GM18498 (cell line): ENCODE measurements at regions not wholly inside any gene's neighbourhood (a gene's known extent, or its start where the extent isn't known, plus 50 kb on each side); places are given as distances from the start of the nearest gene placed in this dataset.
"Not testable (repeated sequence)": the region's sequence is repeated elsewhere in the genome, so short reads cannot be mapped to it uniquely, and the experiment has no call there.

Source experiments
- ATAC-seq: cut with Tn5 transposase; IDR thresholded peaks from one replicate; pipeline ENCODE4 v1.9.1; 2021; ENCODE audit warnings: mild to moderate bottlenecking, moderate library complexity; ENCODE audit not compliant: unreplicated experiment

DNA sequence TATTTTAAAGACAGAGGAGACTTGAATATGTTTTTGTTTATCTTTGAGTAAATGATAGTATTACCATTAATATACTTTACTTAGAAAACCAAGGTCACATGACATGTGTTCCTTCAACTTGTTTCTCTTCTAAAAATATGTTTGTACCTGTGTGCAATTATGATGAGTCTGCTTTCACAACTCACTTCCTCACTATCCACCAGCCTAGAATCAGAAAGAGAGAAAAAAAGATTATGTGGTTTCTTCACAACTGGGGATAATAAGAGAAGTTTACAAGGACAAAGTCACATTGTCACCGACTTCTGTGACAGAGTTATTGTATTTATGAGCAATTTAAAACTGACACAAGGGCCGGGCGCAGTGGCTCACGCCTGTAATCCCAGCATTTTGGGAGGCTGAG is 1112.1 kb downstream of the RPA4 start:
- no peak for ATAC-seq

DNA sequence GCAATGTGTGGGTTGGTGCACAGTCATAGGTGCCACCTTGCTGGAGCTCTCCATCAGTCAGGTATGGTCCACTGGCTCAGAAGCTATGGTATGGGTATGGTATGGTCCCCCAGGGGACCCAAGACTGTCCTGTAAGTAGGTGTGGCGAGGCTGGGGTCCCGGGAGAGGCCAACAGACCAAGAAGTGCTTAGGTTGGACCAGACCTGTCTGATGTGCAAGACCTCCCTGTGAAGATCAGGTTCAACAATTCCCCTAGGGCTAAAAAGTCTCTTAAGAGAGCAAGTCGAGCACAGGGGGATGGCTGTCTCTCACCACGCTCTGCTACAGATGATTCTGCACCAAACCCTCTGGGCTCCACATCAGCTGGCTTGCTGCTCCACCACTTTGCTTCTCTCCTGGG is 1145.0 kb downstream of the RPA4 start:
- ATAC-seq = no peak

DNA sequence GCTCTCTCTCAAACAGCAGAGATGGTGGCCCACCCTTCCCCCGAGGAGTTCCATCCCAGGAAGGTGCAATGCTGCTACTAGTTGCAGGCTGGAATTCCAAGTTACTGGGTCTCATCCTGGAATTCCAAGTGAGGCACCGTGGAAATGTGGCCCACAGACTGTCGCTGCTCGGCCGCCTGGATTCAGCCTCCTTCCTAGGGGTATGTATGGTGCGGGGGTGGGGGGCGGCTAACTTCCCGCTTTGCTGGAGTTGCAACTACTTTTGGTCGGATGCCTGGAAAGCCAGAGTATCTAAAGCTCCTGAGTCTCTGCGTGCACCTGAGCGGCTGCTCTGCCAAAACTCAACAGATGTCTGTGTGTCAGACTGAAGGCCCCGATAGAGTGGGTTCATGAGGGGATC is 1146.2 kb downstream of the RPA4 start:
- no peak for ATAC-seq

DNA sequence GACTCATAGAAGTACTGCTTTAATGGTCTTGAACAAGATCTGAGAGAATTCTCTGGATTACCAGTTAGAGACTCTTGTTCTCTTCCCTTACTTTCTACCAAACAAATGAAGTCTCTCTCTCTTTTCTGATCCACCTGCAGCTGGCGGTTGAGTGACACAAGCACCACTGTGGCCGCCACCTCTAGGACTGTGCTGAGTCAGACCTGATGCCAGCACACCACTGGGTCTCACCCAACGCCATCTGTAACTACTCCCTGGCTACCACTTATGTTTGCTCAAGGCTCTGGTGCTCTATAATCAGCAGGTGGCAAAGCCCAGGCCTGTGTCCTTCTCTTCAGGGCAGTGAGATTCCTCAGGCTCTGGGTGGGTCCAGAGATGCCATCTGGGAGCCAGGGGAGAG is 1173.5 kb downstream of the RPA4 start:
- no peak for ATAC-seq

DNA sequence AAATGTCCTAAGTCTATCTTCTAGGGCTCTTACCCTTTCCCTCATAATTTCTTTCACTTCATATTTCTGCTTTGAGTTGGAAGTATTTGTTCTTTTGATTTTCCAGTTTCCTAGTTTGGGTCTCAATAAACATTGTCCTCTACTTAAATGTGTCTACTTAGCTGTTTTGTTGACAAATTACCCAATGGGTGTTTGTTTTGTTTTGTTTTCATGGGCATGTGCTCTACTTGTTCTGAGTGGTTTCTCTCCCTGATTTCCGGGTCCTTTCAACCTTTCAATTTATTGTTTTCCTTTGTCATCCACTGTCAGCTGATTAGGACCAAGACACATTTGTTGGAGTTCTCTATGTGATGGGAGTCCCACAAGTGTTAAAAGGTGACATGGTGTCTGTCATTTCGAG is 1181.4 kb downstream of the RPA4 start:
- no peak for ATAC-seq

GRCh38 chrX:98067611-98068010 is 1183.9 kb downstream of the RPA4 start:
- no peak for ATAC-seq

- no peak for ATAC-seq
Measured at GRCh38 chrX:98068024-98068580, 1184.4 kb downstream of the RPA4 start.

GRCh38 chrX:98071331-98071730 is 1187.6 kb downstream of the RPA4 start:
- ATAC-seq = no peak

- no peak for ATAC-seq
Measured at GRCh38 chrX:98077440-98077839, 1193.7 kb downstream of the RPA4 start.

GRCh38 chrX:98111684-98112083 is 1228.0 kb downstream of the RPA4 start:
- no peak for ATAC-seq

DNA sequence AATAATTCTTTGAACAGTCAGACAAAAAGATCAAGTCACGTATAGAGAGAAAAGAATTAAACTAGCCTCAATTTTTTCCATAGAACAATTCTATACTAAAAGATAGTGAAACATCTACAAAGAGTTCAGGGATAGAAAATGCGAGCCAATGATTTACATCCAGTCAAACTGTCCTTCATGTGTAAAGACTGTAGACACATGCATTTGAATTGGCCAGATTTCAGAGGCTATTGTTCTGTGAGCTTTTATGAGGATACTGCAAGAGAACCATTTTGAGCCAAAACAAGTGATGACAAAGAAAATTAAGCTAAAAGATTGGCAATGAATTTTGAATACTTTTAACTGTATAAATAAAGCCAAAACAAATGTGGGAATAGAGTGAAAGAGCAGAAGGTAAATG is 1230.3 kb downstream of the RPA4 start:
- ATAC-seq = no peak

DNA sequence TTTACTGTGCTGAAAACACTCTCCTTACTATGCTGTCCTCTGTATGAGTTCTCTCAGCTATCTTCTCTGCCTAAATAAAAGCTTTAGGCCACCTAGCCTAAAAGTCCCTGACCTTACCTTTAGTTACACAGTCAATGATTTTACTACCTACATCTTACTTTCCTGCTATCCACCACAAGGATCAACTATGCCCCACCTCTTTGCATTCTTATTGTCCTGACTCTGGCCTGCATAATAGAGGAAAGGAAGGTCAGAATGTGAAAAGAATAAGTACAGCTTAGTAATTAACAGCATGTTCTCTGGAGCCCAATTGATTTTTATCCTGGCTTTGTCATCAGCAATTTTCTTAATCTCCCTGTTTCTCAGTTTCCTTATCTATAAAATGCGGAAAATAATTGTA is 1257.8 kb downstream of the RPA4 start:
- ATAC-seq = no peak

- no peak for ATAC-seq
Measured at GRCh38 chrX:98191003-98191402, 1307.3 kb downstream of the RPA4 start.

GRCh38 chrX:98194036-98194435 is 1310.3 kb downstream of the RPA4 start:
- ATAC-seq = no peak

GRCh38 chrX:98203800-98204199 is 1320.1 kb downstream of the RPA4 start:
- ATAC-seq = no peak

- ATAC-seq = no peak
Measured at GRCh38 chrX:98207947-98208346, 1324.2 kb downstream of the RPA4 start.

- no peak for ATAC-seq
Measured at GRCh38 chrX:98231003-98231402, 1347.3 kb downstream of the RPA4 start.

- not testable (repeated sequence) for ATAC-seq
Measured at GRCh38 chrX:98240061-98240460, 1356.4 kb downstream of the RPA4 start.

- no peak for ATAC-seq
Measured at GRCh38 chrX:98263135-98263534, 1379.4 kb downstream of the RPA4 start.

DNA sequence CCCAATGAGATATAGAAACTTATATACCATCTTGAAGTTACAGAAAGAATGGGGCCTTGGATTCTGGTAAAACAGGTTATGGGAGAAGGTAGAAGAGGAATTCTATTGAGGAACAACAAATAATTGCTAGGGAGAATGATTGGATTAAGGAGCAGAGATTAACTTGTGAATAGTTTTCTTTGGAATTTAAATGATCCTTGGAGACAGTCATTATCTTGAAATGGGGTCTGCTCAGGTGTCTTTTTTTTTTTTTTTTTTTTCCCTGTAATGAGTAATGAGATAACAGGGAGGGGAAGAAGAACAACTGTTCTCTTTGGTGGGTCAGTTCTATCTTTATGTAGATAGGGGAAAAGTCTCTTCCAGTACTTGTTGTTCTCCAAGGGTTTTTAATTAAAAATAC is 1406.0 kb downstream of the RPA4 start:
- no peak for ATAC-seq

DNA sequence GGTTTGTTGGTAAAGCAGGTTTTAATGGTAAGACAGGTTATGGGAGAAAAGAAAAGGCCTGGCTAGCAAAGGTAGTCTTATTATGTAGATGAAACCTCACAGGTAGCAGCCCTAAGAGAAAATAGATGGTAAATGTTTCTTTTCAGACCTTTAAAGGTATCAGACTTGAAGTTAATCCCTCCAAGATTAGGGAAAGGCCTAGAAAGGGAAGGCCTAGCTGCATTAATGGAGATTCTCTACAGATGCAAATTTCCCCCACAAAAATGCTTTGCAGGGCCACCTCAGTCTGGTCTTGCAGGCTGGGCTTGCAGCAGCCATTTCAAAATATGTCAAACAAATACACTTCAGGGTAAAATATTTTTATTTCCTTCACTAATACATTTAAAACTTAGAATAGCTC is 1410.6 kb downstream of the RPA4 start:
- ATAC-seq = no peak

GRCh38 chrX:98296129-98296528 is 1412.4 kb downstream of the RPA4 start:
- ATAC-seq = no peak

DNA sequence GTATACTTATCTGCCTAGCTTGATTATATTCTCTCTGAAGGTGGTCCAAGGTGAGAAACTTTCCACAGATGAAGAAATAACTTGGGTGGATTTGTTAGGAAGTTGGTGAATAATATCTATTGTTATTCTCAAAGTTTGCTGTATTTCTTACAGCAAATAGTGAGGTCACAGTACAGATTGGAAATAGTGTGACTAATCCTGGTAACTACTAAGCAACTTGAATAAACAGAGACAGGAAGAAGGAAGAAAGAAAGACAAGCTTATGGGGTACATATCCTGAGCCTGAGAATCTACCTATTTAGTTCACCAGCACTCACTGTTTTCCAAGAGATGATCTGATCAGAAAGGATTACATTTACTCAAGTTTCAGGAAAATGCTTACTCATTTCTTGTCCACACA is 1416.1 kb downstream of the RPA4 start:
- ATAC-seq = no peak

DNA sequence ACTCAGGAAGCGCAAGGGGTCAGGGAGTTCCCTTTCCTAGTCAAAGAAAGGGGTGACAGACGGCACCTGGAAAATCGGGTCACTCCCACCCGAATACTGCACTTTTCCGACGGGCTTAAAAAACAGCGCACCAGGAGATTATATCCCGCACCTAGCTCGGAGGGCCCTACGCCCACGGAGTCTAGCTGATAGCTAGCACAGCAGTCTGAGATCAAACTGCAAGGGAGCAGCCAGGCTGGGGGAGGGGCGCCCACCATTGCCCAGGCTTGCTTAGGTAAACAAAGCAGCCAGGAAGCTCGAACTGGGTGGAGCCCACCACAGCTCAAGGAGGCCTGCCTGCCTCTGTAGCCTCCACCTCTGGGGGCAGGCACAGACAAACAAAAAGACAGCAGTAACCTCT is 1416.8 kb downstream of the RPA4 start:
- ATAC-seq = not testable (repeated sequence)
